ENCODE measurements at regions not wholly inside any gene's neighbourhood (a gene's known extent, or its start where the extent isn't known, plus 50 kb on each side); places are given as distances from the start of the nearest gene placed in this dataset.
"Not testable (repeated sequence)": the region's sequence is repeated elsewhere in the genome, so short reads cannot be mapped to it uniquely, and the experiment has no call there.

- no peak for DNase-seq (ENCODE audit: low spot score)
Observed at GRCh38 chr2:153532140-153532539, 53.6 kb upstream of the RPRM start.

GRCh38 chr2:153533803-153534202, 55.2 kb upstream of the RPRM start:
- not testable (repeated sequence) for DNase-seq (ENCODE audit: low spot score)

GRCh38 chr2:153534590-153534989, 56.0 kb upstream of the RPRM start:
- not testable (repeated sequence) for DNase-seq (ENCODE audit: low spot score)

GRCh38 chr2:153536115-153536514, 57.6 kb upstream of the RPRM start:
- DNase-seq (ENCODE audit: low spot score): no peak

GRCh38 chr2:153538102-153538501, 59.5 kb upstream of the RPRM start:
- not testable (repeated sequence) for DNase-seq (ENCODE audit: low spot score)

GRCh38 chr2:153543635-153544071, 65.1 kb upstream of the RPRM start:
- DNase-seq (ENCODE audit: low spot score): no peak

- DNase-seq (ENCODE audit: low spot score): no peak
Observed at GRCh38 chr2:153546358-153546757, 67.8 kb upstream of the RPRM start.

- no peak for DNase-seq (ENCODE audit: low spot score)
Observed at GRCh38 chr2:153548536-153548935, 70.0 kb upstream of the RPRM start.

GRCh38 chr2:153551698-153552097, 73.1 kb upstream of the RPRM start:
- DNase-seq (ENCODE audit: low spot score): no peak

- no peak for DNase-seq (ENCODE audit: low spot score)
Observed at GRCh38 chr2:153557211-153557610, 78.6 kb upstream of the RPRM start.

GRCh38 chr2:153557714-153558113, 79.2 kb upstream of the RPRM start:
- DNase-seq (ENCODE audit: low spot score): no peak

- DNase-seq (ENCODE audit: low spot score): no peak
Observed at GRCh38 chr2:153558247-153558646, 79.7 kb upstream of the RPRM start.

GRCh38 chr2:153567367-153567766, 88.8 kb upstream of the RPRM start:
- no peak for DNase-seq (ENCODE audit: low spot score)

GRCh38 chr2:153568105-153568504, 89.5 kb upstream of the RPRM start:
- DNase-seq (ENCODE audit: low spot score): no peak

- DNase-seq (ENCODE audit: low spot score): no peak
Observed at GRCh38 chr2:153575171-153575853, 96.8 kb upstream of the RPRM start.

GRCh38 chr2:153584244-153584643, 105.7 kb upstream of the RPRM start:
- DNase-seq (ENCODE audit: low spot score): peak; percentile 9

GRCh38 chr2:153588408-153588807, 109.8 kb upstream of the RPRM start:
- DNase-seq (ENCODE audit: low spot score): no peak

GRCh38 chr2:153589586-153589985, 111.0 kb upstream of the RPRM start:
- DNase-seq (ENCODE audit: low spot score): no peak

- DNase-seq (ENCODE audit: low spot score): not testable (repeated sequence)
Observed at GRCh38 chr2:153593086-153593485, 114.5 kb upstream of the RPRM start.

GRCh38 chr2:153595939-153596338, 117.4 kb upstream of the RPRM start:
- DNase-seq (ENCODE audit: low spot score): no peak

- DNase-seq (ENCODE audit: low spot score): no peak
Observed at GRCh38 chr2:153601812-153602211, 123.2 kb upstream of the RPRM start.

- no peak for DNase-seq (ENCODE audit: low spot score)
Observed at GRCh38 chr2:153604133-153604532, 125.6 kb upstream of the RPRM start.

- DNase-seq (ENCODE audit: low spot score): no peak
Observed at GRCh38 chr2:153606623-153607022, 128.1 kb upstream of the RPRM start.

GRCh38 chr2:153622285-153622684, 143.7 kb upstream of the RPRM start:
- no peak for DNase-seq (ENCODE audit: low spot score)

Measured in HuH-7 (cell line).